ENCODE measurements at regions not wholly inside any gene's neighbourhood (a gene's known extent, or its start where the extent isn't known, plus 50 kb on each side); places are given as distances from the start of the nearest gene placed in this dataset.
"Not testable (repeated sequence)": the region's sequence is repeated elsewhere in the genome, so short reads cannot be mapped to it uniquely, and the experiment has no call there.

DNA sequence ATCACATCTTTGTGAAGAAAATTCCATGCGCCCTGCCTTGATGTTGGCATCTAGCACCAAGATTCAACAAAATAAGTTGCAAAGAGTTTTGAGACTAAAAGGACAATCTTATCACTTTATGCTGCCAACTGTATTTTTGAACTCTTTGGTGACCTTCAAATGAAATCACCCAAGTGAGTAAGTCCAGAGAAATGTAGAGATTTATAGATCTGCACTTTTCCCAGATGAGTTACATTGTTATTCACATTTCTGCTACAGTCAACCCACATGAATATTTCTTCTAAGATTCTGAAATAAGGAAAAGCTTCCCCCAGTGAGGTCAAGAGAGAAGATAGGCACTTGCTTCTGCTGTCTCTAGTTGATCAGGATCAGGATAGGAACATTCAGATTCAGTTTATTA lies 1034.2 kb downstream of the PRIM2 start:
- not testable (repeated sequence) for H3K27me3 ChIP-seq (ENCODE audit: control insufficient read depth in 3 of 3, insufficient read depth in 3 of 3, low read length in 3 of 3)
- WGBS, 3 donors = 77 to 90% (median 81%) methylated on average over 1 of the region's 1 CpG

GRCh38 chr6:58358452-58358851 lies 1041.0 kb downstream of the PRIM2 start:
- not testable (repeated sequence) for H3K4me3 ChIP-seq (ENCODE audit: low read depth in 1 of 3, low read length in 3 of 3); FAIRE-seq; DNase-seq; H3K4me1 ChIP-seq (ENCODE audit: control insufficient read depth in 3 of 3, insufficient read depth in 2 of 3, low read depth in 1 of 3, low read length in 2 of 3); H3K9me3 ChIP-seq (ENCODE audit: control insufficient read depth in 2 of 2, insufficient read depth in 1 of 2, low read depth in 1 of 2, low read length in 1 of 2); H3K27ac ChIP-seq (ENCODE audit: low read depth in 1 of 3, low read length in 2 of 3); H3K27me3 ChIP-seq (ENCODE audit: control insufficient read depth in 3 of 3, insufficient read depth in 3 of 3, low read length in 3 of 3); H3K36me3 ChIP-seq (ENCODE audit: control insufficient read depth in 3 of 3, insufficient read depth in 2 of 3, low read depth in 1 of 3, low read length in 3 of 3)
- 55 to 72% (median 62%) methylated on average over 1 of the region's 1 CpG for WGBS, 3 donors

More for the DNA sequence above, 1034.2 kb downstream of the PRIM2 start:
- not testable (repeated sequence) for FAIRE-seq; DNase-seq; H3K27ac ChIP-seq (ENCODE audit: low read depth in 1 of 3, low read length in 2 of 3); H3K4me3 ChIP-seq (ENCODE audit: low read depth in 1 of 3, low read length in 3 of 3); H3K9me3 ChIP-seq (ENCODE audit: control insufficient read depth in 2 of 2, insufficient read depth in 1 of 2, low read depth in 1 of 2, low read length in 1 of 2); H3K36me3 ChIP-seq (ENCODE audit: control insufficient read depth in 3 of 3, insufficient read depth in 2 of 3, low read depth in 1 of 3, low read length in 3 of 3); H3K4me1 ChIP-seq (ENCODE audit: control insufficient read depth in 3 of 3, insufficient read depth in 2 of 3, low read depth in 1 of 3, low read length in 2 of 3)

DNA sequence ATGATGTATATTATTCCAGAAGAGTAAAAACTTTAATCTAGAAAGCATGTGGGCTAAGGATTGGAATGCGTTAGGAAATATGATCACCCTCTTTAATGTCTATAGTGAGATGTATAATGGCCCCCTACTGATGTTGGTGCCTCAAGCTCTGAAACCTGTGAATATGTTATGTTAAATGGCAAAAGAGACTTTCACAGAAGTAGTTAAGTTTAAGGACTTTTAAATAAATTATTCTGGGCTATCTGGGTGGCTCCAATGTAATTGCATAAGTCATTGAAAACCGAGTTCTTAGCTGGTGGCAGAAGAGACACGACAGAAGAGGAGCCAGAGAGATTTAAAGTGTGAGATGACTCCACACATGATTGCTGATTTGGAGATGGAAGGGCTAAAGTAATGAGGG lies 1048.4 kb downstream of the PRIM2 start:
- not testable (repeated sequence) for H3K4me3 ChIP-seq (ENCODE audit: low read depth in 1 of 3, low read length in 3 of 3); DNase-seq; FAIRE-seq; H3K36me3 ChIP-seq (ENCODE audit: control insufficient read depth in 3 of 3, insufficient read depth in 2 of 3, low read depth in 1 of 3, low read length in 3 of 3); H3K27ac ChIP-seq (ENCODE audit: low read depth in 1 of 3, low read length in 2 of 3); H3K4me1 ChIP-seq (ENCODE audit: control insufficient read depth in 3 of 3, insufficient read depth in 2 of 3, low read depth in 1 of 3, low read length in 2 of 3); H3K27me3 ChIP-seq (ENCODE audit: control insufficient read depth in 3 of 3, insufficient read depth in 3 of 3, low read length in 3 of 3)
- peaks cover 0 to 11% of the 10 kb centered on the region in 2 donors for H3K9me3 ChIP-seq (ENCODE audit: control insufficient read depth in 2 of 2, insufficient read depth in 1 of 2, low read depth in 1 of 2, low read length in 1 of 2)
- 63 to 66% (median 65%) methylated on average over 3 of the region's 3 CpGs for WGBS, 3 donors

- H3K4me1 ChIP-seq (ENCODE audit: control insufficient read depth in 3 of 3, insufficient read depth in 2 of 3, low read depth in 1 of 3, low read length in 2 of 3); H3K4me3 ChIP-seq (ENCODE audit: low read depth in 1 of 3, low read length in 3 of 3); DNase-seq; H3K27me3 ChIP-seq (ENCODE audit: control insufficient read depth in 3 of 3, insufficient read depth in 3 of 3, low read length in 3 of 3); FAIRE-seq; H3K36me3 ChIP-seq (ENCODE audit: control insufficient read depth in 3 of 3, insufficient read depth in 2 of 3, low read depth in 1 of 3, low read length in 3 of 3); H3K27ac ChIP-seq (ENCODE audit: low read depth in 1 of 3, low read length in 2 of 3): not testable (repeated sequence)
- 68 to 73% (median 69%) methylated on average over 2 of the region's 2 CpGs for WGBS, 3 donors
- peaks cover 0 to 10% of the 10 kb centered on the region in 2 donors for H3K9me3 ChIP-seq (ENCODE audit: control insufficient read depth in 2 of 2, insufficient read depth in 1 of 2, low read depth in 1 of 2, low read length in 1 of 2)
Observed at GRCh38 chr6:58406659-58407058, 1089.2 kb downstream of the PRIM2 start.

DNA sequence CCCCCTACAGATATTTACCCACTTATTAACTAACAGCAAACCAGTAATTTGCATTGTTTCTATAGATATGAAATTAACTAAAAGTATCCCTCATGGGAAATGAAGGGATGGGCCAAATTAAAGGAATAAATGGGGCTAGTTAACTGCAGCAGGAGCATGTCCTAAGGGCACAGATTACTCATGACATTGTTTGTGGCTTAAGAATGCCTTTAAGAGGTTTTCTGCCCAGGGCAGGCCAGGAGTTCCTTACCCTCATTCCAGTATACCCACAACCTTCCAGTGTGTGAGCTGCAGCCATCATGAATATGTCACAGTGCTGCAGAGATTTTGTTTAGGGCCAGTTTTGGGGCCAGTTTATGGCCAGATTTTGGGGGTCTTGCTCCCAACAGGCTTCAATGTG lies 1101.9 kb downstream of the PRIM2 start:
- Histone ChIP-seq H3K27me3 (ENCODE audit: control insufficient read depth in 3 of 3, insufficient read depth in 3 of 3, low read length in 3 of 3) (no peaks in the 10 kb centered on the region), H3K9me3 (ENCODE audit: control insufficient read depth in 2 of 2, insufficient read depth in 1 of 2, low read depth in 1 of 2, low read length in 1 of 2) (peaks cover 1 to 6% of the 10 kb centered on the region in 2 donors), H3K36me3 (ENCODE audit: control insufficient read depth in 3 of 3, insufficient read depth in 2 of 3, low read depth in 1 of 3, low read length in 3 of 3) (no peaks in the 10 kb centered on the region), H3K4me1 (ENCODE audit: control insufficient read depth in 3 of 3, insufficient read depth in 2 of 3, low read depth in 1 of 3, low read length in 2 of 3) (no peaks in the 10 kb centered on the region), H3K4me3 (ENCODE audit: low read depth in 1 of 3, low read length in 3 of 3) (no peak overlapping the region), H3K27ac (ENCODE audit: low read depth in 1 of 3, low read length in 2 of 3) (no peak overlapping the region)
- DNase-seq = no peak
- no peak for FAIRE-seq
